ENCODE measurements at regions not wholly inside any gene's neighbourhood (a gene's known extent, or its start where the extent isn't known, plus 50 kb on each side); places are given as distances from the start of the nearest gene placed in this dataset.

- no peak for DNase-seq (ENCODE audit: low read depth)
These were observed 326.9 kb downstream of the ZNF608 start for GRCh38 chr5:124419531-124419930.

DNA sequence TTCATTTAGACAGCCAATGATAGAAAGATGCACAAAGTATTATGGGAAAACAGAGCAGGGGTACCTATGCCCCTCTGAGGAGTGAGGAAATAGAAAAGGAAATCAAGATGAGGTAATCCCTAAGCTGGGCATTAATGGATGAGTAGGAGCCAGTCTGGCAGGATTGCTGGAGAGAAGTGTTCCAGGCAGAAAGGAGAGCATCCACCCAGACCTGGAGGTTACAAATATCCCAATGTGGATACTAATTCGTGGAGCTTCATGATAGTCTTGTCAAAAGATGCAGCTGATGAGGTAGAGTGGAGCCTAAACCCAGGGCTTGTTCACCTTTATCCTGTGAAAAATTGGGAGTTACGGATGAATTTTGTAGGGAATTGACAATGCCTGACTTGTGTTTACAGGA, 328.0 kb downstream of the ZNF608 start:
- DNase-seq (ENCODE audit: low read depth): no peak

GRCh38 chr5:124417196-124417595, 329.2 kb downstream of the ZNF608 start:
- DNase-seq (ENCODE audit: low read depth): no peak

DNA sequence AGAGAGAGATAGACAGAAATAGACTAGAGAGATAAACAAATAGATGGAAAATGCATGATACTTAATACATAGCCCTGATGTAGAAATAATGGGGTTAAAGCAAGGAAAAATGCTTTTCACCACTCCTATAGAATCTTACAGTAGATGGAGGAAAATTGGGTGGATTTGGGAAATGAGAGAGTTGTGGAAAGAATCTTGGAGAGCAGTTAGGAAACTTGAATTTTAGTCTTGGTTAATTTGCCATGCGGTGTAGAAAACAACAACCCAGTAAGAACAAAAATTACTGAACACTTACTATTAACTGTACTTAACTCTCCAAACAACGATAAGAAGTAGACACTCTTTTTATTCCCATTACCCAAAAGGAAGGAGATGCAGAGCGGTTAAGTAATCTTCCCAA, 329.8 kb downstream of the ZNF608 start:
- DNase-seq (ENCODE audit: low read depth): no peak

- DNase-seq (ENCODE audit: low read depth): no peak
These were observed 331.5 kb downstream of the ZNF608 start for GRCh38 chr5:124414973-124415372.

DNA sequence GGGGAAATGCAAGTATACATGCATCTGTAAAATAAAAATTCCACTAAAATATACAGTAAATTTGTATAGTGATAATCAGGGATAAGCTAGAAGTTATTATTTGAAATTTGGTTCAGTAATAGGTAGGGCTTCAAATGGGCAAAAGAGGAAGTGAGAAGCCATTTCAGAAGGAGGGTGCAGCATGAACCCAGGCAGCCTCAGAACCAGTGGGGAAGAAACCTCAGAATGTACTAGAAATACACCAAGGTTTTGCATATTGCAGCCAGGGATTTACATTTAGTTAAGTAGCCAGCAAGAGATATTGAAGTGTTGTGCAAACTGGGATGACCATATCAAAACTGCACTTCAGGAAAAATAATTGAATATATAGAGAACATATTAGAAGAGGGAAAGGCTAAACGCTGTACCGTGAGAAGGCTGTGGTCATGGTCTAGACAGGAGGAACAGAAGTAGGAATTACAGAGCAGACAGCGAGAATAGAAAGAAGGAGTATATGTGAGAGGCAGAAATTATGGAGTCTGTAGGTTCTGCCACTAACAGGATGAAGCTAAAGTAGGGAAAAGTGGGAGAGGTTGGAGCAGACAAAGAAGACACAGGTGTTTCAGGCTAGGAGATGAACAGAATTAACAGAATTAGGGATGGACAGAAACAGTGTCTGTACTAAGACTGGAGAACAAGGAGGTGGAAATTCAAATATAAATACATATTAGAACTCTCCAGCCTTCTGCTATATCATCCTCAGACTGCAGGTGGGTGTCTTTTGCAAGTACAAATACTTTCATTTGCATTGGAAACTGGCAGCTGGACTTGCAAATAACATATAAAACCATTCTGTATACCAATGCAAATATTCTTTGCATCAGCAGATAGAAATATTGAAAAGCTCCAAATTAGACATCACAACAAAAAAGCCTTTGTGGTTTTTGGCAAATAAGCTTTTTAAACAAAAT, 335.6 kb downstream of the ZNF608 start:
- DNase-seq (ENCODE audit: low read depth): no peak

DNA sequence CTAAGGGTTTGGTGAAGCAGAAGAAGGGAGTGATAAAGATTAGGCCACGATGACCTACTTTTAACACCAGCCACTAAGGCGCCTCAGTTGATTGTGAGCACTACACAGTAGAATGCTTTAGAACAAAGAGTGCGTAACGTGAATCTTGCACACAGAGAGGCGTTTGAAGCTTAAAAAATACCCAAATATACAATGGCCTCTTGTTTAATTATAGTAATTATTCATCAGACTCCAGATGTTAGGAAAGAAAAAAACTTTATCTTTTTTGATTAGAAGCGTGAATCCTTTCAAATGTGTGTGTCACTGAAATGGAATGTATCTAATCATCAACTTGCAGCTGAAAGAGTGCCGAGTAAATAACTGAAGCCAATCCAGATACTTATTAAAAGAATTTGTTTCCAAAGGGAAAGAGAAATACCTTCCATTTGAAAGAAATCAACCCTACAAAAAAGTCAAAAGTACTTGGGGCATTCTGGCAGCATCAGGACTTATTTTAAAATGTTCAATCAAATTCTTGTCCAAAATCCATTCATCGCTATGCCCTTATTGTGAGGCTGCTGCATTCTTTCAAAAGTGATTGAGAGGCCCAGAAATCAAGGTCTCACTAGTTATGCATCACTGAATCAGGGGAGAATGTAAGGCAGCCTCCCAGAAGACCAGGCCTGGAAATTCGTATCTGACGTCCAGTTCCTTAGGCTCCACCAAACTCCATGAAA, 337.5 kb downstream of the ZNF608 start:
- no peak for DNase-seq (ENCODE audit: low read depth)

GRCh38 chr5:124404796-124405195, 341.6 kb downstream of the ZNF608 start:
- DNase-seq (ENCODE audit: low read depth): no peak

- no peak for DNase-seq (ENCODE audit: low read depth)
These were observed 343.2 kb downstream of the ZNF608 start for GRCh38 chr5:124403281-124403680.

- DNase-seq (ENCODE audit: low read depth): peak; percentile 19
These were observed 344.3 kb downstream of the ZNF608 start for GRCh38 chr5:124402144-124402581.

- DNase-seq (ENCODE audit: low read depth): no peak
These were observed 344.8 kb downstream of the ZNF608 start for GRCh38 chr5:124401476-124402143.

- DNase-seq (ENCODE audit: low read depth): no peak
These were observed 346.9 kb downstream of the ZNF608 start for GRCh38 chr5:124399426-124399961.

GRCh38 chr5:124398460-124398859, 348.0 kb downstream of the ZNF608 start:
- no peak for DNase-seq (ENCODE audit: low read depth)

DNA sequence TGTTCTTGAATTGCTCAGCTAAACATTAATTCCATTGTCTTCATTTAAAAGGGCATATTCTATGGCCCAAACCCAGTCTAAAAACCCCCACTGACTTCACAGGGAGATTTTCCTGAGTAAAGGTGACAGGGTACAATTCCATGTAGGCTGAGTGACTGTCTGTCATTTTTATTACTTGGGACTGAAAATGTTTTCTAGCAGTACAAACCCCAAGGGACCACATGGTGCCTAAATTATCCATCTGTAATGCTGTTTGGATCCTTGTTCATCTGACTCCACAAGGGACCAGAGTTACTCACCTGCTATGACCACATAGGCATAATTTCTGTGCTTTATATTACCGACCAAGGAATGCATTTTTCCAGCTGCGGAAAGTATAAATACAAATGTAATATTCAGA, 349.1 kb downstream of the ZNF608 start:
- DNase-seq (ENCODE audit: low read depth): no peak

DNA sequence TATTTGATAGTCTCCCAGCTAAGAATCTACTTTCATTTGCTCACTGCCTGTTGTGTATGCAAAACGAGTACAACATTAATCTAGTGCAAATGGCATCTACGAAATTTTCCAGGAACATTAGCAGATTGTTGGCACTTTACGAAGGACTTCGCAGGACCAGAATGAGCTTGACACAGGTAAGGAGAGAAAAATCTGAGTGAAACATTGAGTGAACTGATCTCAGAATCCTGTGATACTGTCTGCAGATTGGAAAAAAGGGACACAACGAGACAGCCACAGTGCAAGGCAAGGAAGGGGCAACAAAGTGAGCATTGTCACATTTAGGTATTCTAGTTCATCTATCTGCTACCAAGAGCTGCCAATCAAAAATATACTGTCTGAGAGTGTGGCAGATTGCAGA, 350.5 kb downstream of the ZNF608 start:
- no peak for DNase-seq (ENCODE audit: low read depth)

GRCh38 chr5:124395287-124395686, 351.2 kb downstream of the ZNF608 start:
- no peak for DNase-seq (ENCODE audit: low read depth)

GRCh38 chr5:124394700-124395245, 351.7 kb downstream of the ZNF608 start:
- no peak for DNase-seq (ENCODE audit: low read depth)

GRCh38 chr5:124393584-124394379, 352.7 kb downstream of the ZNF608 start:
- DNase-seq (ENCODE audit: low read depth): no peak

- DNase-seq (ENCODE audit: low read depth): no peak
These were observed 362.7 kb downstream of the ZNF608 start for GRCh38 chr5:124383693-124384092.

GRCh38 chr5:124377386-124377785, 369.1 kb downstream of the ZNF608 start:
- no peak for DNase-seq (ENCODE audit: low read depth)

DNA sequence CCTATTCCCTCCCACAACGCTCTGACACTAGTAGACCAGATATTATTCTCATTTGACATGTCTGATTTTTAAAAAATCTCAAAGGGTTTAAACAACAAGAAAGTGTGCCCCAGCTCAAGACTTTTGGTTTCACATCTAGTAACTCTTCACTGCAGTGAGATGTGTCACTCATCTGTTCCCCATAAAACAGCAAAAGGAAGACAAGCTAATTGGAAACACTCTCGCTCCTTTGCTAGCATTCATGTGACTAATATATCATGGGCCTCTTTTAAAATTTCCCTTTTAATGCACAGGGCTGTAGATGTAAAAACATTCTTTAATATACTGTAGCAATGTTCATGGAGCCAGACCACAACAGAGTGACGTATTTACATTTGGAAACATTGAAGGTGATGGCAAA, 372.6 kb downstream of the ZNF608 start:
- DNase-seq (ENCODE audit: low read depth): no peak
